NCI-H82 (cell line): ENCODE measurements at regions not wholly inside any gene's neighbourhood (a gene's known extent, or its start where the extent isn't known, plus 50 kb on each side); places are given as distances from the start of the nearest gene placed in this dataset.

ENCODE experiments used
- DNase-seq: peaks from one replicate; lab custom pipeline; 2025; lab: John Stamatoyannopoulos, UW

GRCh38 chr21:19833082-19833481 is 1165.1 kb upstream of the NCAM2 start:
- DNase-seq, result no peak

DNA sequence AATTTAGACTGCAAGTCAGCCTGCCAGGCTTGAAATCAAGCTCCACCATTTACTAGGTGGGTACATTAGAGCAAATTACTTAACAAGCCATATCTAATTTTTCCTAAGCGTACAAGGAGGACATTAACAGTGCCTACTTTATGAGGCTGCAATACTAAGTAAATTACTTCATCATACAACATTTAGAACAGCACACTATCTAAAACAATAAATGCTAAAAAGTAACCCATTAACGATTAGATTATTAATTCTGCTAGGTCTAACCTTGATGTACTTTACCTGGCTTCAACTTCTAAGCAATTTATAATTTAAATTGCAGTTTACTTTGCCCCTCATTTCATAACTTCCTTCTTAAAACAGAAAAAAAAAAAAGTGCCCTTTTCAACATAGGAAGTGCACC is 1155.6 kb upstream of the NCAM2 start:
- no peak for DNase-seq

DNA sequence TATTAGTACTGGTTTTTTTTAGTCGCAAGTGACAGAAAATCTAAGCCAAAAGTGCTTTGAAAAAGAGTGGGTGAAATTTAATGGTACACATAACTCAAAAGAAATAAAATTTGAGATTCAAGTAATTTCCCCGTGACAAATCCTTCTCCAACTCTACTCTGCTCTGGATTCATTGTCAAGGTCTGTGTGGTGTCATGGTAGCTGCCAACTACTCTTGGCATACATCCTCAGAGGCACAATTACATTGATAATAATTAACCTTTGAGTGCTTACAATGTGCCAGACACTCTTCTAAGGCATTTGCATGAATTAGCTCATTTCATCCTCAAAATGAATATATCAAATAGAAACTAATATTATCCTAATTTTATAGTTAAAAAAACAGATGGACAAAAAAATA is 1153.9 kb upstream of the NCAM2 start:
- DNase-seq, result no peak

DNA sequence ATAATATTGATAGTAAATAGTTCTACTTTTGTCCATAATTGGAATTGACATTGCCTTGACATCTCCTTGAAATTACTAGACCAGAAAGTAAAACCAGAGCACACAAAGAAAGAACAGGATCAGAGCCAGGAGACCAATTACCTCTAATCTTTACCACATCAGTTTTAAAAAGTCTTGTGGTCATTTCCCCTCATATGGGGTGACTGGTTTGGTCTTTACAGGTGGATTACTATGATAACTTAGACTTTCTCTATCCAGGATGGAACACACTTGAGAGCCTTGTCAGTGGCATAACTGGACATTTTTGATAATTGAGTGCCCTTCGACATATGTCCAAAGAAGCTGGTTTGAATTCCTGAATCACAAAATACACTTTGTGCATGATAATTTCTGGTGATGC is 1148.1 kb upstream of the NCAM2 start:
- DNase-seq, result no peak

- DNase-seq, result no peak
Measured at GRCh38 chr21:19853061-19853460, 1145.1 kb upstream of the NCAM2 start.

DNA sequence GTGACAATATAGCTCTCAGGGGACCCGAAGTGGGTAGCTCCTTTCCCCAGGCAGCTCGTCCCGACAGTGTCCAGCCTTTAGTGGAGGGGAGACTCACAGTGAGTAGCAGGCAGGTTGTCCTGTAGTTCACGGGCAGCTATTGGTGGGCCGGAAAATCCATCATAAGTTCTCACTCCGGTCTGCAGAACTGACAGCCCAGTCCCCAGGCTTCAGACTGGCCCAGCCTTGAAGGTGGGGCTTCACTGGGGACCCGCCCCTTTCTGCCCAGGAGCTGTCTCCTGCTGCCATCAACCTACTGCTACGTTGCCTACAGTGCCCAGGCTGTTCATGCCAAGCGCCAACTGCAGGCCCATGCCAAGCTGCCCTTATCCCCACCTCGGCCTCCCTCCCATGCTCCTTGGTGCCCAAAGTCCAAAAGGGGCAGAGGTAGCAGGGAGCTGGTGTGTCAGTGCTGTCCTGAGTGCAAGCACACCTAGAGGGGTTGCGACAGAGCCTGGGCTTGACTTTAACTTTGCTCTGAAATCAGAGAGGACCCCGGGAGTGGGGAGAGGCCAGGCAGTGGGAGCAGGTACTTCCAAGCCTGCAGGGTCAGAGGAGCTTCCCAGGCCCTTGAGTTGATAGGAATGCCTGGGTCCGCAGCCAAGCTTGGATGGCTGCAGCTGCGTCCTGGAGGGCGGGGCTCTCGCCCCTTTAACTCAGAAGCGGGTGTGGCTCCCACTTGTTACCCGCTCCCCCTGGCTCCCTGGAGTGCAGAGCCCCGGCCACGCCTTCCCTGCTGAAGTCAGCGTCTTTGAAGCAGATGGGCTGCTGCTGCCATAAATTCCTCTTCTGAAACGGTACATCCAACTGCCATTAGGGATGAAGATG is 1144.3 kb upstream of the NCAM2 start:
- peak; percentile 62 for DNase-seq

DNA sequence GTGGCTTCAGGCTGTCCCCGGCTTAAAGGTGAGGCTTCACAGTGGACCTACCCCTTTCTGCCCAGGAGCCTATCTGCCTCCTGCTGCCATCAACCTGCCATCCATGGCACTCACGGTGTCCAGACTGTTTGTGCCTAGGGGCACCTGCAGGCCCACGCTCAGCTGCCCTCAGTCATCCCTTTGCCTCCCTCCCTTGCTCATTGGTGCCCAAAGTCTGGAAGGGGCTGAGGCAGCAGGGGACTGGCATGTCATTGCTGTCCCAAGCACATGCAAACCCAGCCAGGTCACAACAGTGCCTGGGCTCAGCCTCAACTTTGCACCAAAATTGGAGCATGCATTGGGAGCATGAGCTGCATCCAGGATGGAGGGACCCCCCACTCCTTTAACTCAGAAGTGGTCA is 1142.7 kb upstream of the NCAM2 start:
- no peak for DNase-seq

DNA sequence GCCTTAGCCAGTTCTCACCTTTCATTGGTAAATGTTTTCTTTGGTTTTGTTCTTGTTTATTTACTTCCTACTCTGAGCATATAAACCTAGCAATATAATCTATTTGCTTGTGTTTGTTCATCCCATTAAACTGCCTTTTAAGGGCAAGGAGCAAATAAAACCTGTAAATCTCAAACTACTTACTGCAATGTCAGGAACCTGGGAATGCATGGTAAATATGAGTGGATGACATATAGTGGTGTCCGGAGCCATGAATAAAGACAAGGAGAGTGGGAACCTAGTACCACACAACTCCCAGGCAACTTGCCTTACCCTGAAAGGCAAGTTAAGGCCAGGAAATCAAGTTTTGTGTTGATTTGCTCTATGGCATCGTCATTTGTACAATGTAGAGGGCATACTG is 1133.7 kb upstream of the NCAM2 start:
- DNase-seq, result no peak

GRCh38 chr21:19870682-19871081 is 1127.5 kb upstream of the NCAM2 start:
- no peak for DNase-seq

- DNase-seq, result peak; percentile 76
Measured at GRCh38 chr21:19874521-19874920, 1123.7 kb upstream of the NCAM2 start.

GRCh38 chr21:19878133-19878532 is 1120.1 kb upstream of the NCAM2 start:
- DNase-seq, result no peak

GRCh38 chr21:19899645-19900044 is 1098.6 kb upstream of the NCAM2 start:
- no peak for DNase-seq

DNA sequence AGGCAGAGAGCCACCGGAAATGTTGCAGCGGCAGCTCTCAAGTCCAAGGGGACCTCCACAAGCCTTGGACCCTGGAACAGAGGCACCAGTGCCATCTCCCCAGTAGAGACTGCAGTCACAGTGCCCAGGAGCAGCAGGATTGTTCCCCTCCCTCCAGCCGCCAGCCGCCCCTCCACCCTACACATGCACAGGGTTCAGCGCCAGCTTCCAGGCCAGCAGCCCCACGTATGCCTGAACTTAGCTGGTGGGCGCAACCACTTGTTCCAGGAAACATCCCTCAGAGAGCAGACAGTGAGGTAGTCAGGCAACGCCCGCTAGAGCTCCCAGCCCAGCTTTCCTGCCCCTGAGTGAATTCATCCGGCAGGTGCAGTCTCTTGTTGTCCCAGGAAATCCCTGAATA is 1098.1 kb upstream of the NCAM2 start:
- DNase-seq, result no peak

- DNase-seq, result no peak
Measured at GRCh38 chr21:19908390-19908789, 1089.8 kb upstream of the NCAM2 start.

DNA sequence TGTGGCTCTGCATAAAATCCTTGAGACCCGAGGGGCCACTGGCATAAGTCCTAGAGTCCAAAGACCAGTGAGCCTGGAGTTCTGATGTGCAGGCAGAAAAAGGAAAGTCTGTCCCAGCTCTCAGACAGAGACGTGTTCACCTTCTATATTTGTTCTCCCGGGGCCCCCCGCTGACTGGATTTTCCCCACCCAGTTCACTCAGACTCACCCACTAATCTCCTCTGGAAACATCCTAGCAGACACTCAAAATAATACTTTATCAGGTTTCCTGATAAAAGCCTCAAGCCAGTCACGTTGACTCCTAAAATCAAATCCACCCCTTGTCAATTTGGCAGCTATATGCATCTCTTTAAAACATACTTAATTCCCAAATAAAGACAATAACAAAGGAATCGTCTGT is 1084.2 kb upstream of the NCAM2 start:
- DNase-seq, result no peak

DNA sequence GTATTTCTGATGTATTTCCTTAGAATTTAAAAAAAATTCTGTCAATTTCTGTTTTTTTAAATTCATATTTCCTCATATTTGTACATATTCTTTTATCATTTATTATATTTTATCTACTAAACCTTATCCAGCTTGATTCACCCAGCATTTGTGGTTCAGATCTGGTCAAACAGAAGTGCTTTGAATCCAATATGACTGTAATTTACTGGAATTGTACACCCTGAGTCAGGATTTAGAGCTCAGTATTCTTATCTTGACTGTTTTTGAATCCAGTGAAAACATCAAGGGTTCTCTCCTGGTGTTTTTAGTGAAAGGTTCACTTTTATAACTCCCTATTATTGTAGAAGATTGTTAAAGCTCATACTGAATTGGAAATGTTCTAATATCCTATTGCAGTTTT is 1077.0 kb upstream of the NCAM2 start:
- DNase-seq, result no peak

- peak; percentile 9 for DNase-seq
Measured at GRCh38 chr21:19922122-19922521, 1076.1 kb upstream of the NCAM2 start.

- no peak for DNase-seq
Measured at GRCh38 chr21:19935467-19935866, 1062.7 kb upstream of the NCAM2 start.

GRCh38 chr21:19937619-19938018 is 1060.6 kb upstream of the NCAM2 start:
- no peak for DNase-seq

DNA sequence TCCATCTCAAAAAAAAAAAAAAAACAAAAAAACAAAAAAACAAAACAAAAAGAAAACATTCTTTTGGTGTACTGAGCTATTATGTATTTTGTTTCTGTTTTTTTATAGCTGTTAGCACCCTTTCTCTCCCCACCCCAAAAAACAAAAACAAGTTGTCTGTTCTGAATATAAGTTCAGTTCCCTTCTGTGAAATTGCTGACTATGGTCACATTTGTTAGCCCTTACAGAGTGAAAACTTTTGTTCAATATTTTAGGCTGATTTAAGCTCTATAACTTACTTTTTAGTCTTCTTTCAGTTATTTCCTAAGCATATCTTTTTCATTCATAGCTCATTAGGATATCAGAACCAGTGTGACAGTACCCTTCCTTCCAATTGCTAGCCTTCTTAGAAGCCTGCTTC is 1056.6 kb upstream of the NCAM2 start:
- DNase-seq, result no peak

DNA sequence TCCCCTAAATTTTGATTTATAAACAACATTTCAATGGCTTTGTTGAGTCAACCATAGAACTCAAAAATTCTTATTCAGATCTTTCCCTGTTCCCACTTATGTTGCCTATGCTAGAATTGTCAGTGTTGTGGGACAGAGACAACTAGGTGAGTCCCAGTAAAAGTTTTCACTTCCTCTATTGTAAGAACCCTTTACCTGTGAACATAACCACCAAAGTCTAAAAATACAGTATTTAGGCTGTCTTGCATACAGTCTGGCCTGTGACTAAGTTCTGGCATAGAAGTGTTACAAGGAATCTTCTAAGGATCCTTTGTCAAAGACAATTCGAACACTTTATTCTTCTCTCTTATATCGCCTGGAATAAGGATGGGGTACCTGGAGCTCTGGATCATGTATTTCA is 1047.9 kb upstream of the NCAM2 start:
- DNase-seq, result no peak

DNA sequence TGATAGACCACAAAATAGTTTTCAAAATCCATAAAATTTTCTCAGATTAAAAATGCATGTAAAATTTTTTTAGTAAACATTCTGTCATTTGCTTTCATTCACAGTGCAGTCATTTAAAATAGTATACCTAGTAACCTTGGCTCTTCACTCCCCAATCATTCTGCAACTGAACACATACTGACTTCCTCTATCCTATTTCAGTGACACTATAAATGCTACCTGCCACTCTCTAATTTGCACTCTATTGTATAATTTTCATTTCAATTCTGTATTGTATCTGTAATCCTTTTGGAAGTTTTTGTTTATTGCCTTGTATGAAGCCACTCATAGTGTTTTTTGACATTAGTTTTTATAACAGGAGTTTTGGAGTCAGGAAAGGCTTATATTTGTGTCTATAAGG is 1029.1 kb upstream of the NCAM2 start:
- DNase-seq, result no peak

- DNase-seq, result no peak
Measured at GRCh38 chr21:19981938-19982337, 1016.3 kb upstream of the NCAM2 start.

DNA sequence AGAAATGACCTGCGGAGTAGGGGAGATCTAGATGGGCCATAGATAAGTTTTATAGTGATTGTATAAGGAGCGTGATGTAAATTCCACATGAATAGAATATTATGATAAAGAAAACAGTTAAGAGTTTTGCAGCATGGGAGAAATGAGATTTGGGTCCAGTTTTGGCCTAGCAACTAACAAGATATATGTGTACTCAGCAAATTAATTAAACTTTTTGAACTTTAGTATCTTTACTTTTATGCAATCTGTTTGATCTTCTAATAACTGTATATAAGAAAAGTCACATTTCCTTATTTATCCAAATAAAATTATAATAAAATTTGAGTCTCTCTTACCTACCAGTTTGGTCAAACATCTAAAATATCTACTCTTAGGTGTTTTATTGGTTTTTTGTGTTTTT is 1011.8 kb upstream of the NCAM2 start:
- no peak for DNase-seq
